ENCODE measurements at regions not wholly inside any gene's neighbourhood (a gene's known extent, or its start where the extent isn't known, plus 50 kb on each side); places are given as distances from the start of the nearest gene placed in this dataset.

DNA sequence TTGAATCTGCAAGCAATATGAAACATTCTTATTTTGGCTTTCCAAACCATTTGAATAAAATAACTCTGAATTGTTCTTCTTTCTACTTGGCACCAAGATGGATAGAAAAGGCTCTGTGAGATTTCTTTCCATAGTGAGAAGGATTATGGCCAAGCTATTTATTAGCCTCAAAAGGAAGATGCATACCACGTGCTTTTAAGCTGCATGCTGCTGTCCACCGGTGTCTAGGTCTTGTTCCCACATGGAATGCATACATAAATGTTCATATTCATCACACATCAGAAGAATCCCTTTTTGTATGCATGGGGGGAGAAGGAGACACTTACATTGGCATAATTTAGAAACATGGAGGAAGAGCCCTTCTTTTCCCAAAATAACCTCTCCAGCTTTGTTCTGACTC is 273.4 kb downstream of the FAM76B start:
- no peak overlapping the region for H3K4me3 ChIP-seq
- 63 to 83% methylated on average over 2 of the region's 2 CpGs for WGBS, 2 donors (ENCODE audit: low coverage in 1 of 2)
- intact Hi-C loops (cut with DNase I; ENCODE audit: low total_unique reads) (no loop called here), in situ Hi-C loops (cut with MboI; ENCODE audit: low pct_ligation_motif_present in 1 of 4, low pct_unique_long_range_greater_than_20kb in 1 of 4, low sequenced_read_pairs in 3 of 4) (no loop called here)
- peaks cover 0 to 7% (median 0%) of the 10 kb centered on the region in 4 donors for H3K4me1 ChIP-seq
- H3K27me3 ChIP-seq, result no peaks in the 10 kb centered on the region
- no peak for TF ChIP-seq POLR2A (IDR thresholded peaks at IDR 0.05)
- TF ChIP-seq CTCF (IDR thresholded peaks at IDR 0.05), result no peak
- TF ChIP-seq POLR2AphosphoS5 (IDR thresholded peaks at IDR 0.05), result no peak
- TF ChIP-seq EP300 (IDR thresholded peaks at IDR 0.05; ENCODE audit: low read depth), result no peak
- no peak overlapping the region for H3K27ac ChIP-seq
- H3K9me3 ChIP-seq, result no peaks in the 10 kb centered on the region
- H3K36me3 ChIP-seq, result no peaks in the 10 kb centered on the region
- DNase-seq, result no peak

DNA sequence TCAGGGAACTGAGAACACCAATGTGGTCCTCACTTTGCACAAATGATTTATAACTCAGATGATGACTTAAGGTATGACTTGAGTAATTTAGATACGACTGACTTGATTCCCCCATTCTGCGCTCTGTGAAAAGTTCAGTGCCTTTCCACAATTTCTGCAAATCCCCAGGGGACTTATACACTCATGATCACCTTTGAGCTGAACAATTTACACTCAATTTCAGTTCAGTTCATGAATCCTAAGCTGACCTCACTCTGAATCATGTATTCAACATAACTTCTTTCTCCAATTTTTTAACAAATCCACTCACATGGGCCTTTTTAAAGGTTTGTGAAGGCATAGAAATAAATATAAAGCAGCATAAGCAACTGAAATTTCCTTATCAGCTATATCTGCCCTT is 274.2 kb downstream of the FAM76B start:
- H3K4me3 ChIP-seq, result no peak overlapping the region
- TF ChIP-seq EP300 (IDR thresholded peaks at IDR 0.05; ENCODE audit: low read depth), result no peak
- TF ChIP-seq POLR2A (IDR thresholded peaks at IDR 0.05), result no peak
- no peak for TF ChIP-seq CTCF (IDR thresholded peaks at IDR 0.05)
- TF ChIP-seq POLR2AphosphoS5 (IDR thresholded peaks at IDR 0.05), result no peak
- H3K4me1 ChIP-seq, result peaks cover 0 to 7% (median 0%) of the 10 kb centered on the region in 4 donors
- no peaks in the 10 kb centered on the region for H3K36me3 ChIP-seq
- H3K27ac ChIP-seq, result no peak overlapping the region
- DNase-seq, result no peak
- intact Hi-C loops (cut with DNase I; ENCODE audit: low total_unique reads), result no loop called here
- 90 to 94% methylated on average over 2 of the region's 2 CpGs for WGBS, 2 donors (ENCODE audit: low coverage in 1 of 2)
- no peaks in the 10 kb centered on the region for H3K27me3 ChIP-seq
- no peaks in the 10 kb centered on the region for H3K9me3 ChIP-seq
- in situ Hi-C loops (cut with MboI; ENCODE audit: low pct_ligation_motif_present in 1 of 4, low pct_unique_long_range_greater_than_20kb in 1 of 4, low sequenced_read_pairs in 3 of 4), result no loop called here

DNA sequence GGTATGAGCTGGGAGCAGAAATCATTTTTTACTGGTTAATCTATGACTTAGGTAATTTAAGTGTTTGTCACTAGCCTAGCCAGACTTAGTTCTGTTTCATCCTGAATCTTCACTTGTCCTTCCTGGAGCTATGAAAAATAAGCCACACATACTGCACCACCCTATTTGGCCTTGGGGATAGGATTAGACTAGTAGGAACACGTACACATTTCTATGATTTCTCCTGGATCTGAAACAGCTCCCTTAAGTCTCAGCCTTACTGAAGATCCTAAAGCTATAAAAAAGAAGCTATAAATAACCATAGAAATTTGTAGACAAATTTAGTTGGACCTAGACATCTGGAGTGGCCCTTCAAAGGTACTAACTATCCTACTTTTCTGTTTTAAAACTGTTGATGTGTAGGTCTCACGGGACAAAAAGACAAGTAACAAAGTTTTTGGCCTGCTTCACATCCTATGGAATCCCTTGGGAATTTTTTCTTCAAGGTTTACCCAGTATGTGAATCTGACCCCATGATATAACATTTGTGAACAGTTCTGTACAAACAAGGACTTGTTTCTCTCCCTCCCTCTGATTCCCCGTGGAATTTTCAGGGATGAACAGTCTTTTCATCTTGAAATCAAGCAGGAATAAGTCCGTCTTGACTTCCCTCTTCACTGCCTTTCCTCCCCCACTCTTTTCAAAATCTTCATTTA is 275.0 kb downstream of the FAM76B start:
- Histone ChIP-seq H3K4me1 (peaks cover 0 to 7% (median 0%) of the 10 kb centered on the region in 4 donors), H3K27ac (no peak overlapping the region), H3K9me3 (no peaks in the 10 kb centered on the region), H3K27me3 (no peaks in the 10 kb centered on the region), H3K36me3 (no peaks in the 10 kb centered on the region), H3K4me3 (no peak overlapping the region)
- in situ Hi-C loops (cut with MboI; ENCODE audit: low pct_ligation_motif_present in 1 of 4, low pct_unique_long_range_greater_than_20kb in 1 of 4, low sequenced_read_pairs in 3 of 4), result no loop called here
- 77 to 79% methylated on average over 3 to 4 of the region's 4 CpGs for WGBS, 2 donors (ENCODE audit: low coverage in 1 of 2)
- DNase-seq, result no peak
- intact Hi-C loops (cut with DNase I; ENCODE audit: low total_unique reads), result loop anchor here (5.0 kb wide), 1 partner anchor 518 kb away; no protein-coding TSS in a partner anchor
- TF ChIP-seq CTCF (IDR thresholded peaks at IDR 0.05), result no peak
- TF ChIP-seq EP300 (IDR thresholded peaks at IDR 0.05; ENCODE audit: low read depth), result no peak
- no peak for TF ChIP-seq POLR2A (IDR thresholded peaks at IDR 0.05)
- no peak for TF ChIP-seq POLR2AphosphoS5 (IDR thresholded peaks at IDR 0.05)

- no peaks in the 10 kb centered on the region for H3K27me3 ChIP-seq
Observed at GRCh38 chr11:95512682-95513081, 276.9 kb downstream of the FAM76B start.

More at GRCh38 chr11:95512682-95513081, 276.9 kb downstream of the FAM76B start:
- Histone ChIP-seq H3K9me3 (no peaks in the 10 kb centered on the region), H3K4me3 (no peak overlapping the region), H3K4me1 (peaks cover 0 to 7% (median 0%) of the 10 kb centered on the region in 4 donors), H3K36me3 (no peaks in the 10 kb centered on the region), H3K27ac (peak overlapping the region; percentile 59 to 77 (median 74))
- in situ Hi-C loops (cut with MboI; ENCODE audit: low pct_ligation_motif_present in 1 of 4, low pct_unique_long_range_greater_than_20kb in 1 of 4, low sequenced_read_pairs in 3 of 4), result no loop called here
- intact Hi-C loops (cut with DNase I; ENCODE audit: low total_unique reads), result loop anchor here (5.0 kb wide), 1 partner anchor 520 kb away; no protein-coding TSS in a partner anchor
- TF ChIP-seq EP300 (IDR thresholded peaks at IDR 0.05; ENCODE audit: low read depth), result no peak
- TF ChIP-seq POLR2AphosphoS5 (IDR thresholded peaks at IDR 0.05), result peak; percentile 6 to 42 (median 25)
- TF ChIP-seq CTCF (IDR thresholded peaks at IDR 0.05), result no peak
- no peak for TF ChIP-seq POLR2A (IDR thresholded peaks at IDR 0.05)
- WGBS, 2 donors (ENCODE audit: low coverage in 1 of 2), result 27 to 37% methylated on average over 4 of the region's 4 CpGs
- peak; percentile 23 for DNase-seq

Data from transverse colon (tissue), 4 donors.